Hepatocyte (in vitro differentiated cells): ENCODE measurements at regions not wholly inside any gene's neighbourhood (a gene's known extent, or its start where the extent isn't known, plus 50 kb on each side); places are given as distances from the start of the nearest gene placed in this dataset.

ENCODE experiments used
- DNase-seq: peaks from one replicate; pipeline ENCODE4 v3.0.0-alpha.2; 2016; ENCODE audit warnings: low spot score
- H2AFZ ChIP-seq: fragments of 200-600 bp; sonication (generic); 2 replicates; pipeline ENCODE4 v1.6.0; 2016; ENCODE audit warnings: antibody characterized with exemption, mild to moderate bottlenecking
- H3K27ac ChIP-seq: fragments of 200-600 bp; sonication (generic); 2 replicates; pipeline ENCODE4 v1.5.1; 2016; ENCODE audit warnings: mild to moderate bottlenecking
- H3K27me3 ChIP-seq: fragments of 200-600 bp; sonication (generic); 2 replicates; pipeline ENCODE4 v1.6.1; 2016
- H3K36me3 ChIP-seq: fragments of 200-600 bp; sonication (generic); replicated peaks from 2 replicates; pipeline ENCODE4 v1.5.1; 2016; ENCODE audit warnings: low read depth; ENCODE audit not compliant: insufficient read depth
- H3K4me1 ChIP-seq: fragments of 200-600 bp; sonication (generic); 2 replicates; pipeline ENCODE4 v1.5.1; 2016; ENCODE audit warnings: mild to moderate bottlenecking, moderate library complexity; ENCODE audit not compliant: insufficient read depth
- H3K4me2 ChIP-seq: fragments of 200-600 bp; sonication (generic); 2 replicates; pipeline ENCODE4 v1.6.0; 2016
- H3K4me3 ChIP-seq: fragments of 200-600 bp; sonication (generic); 2 replicates; pipeline ENCODE4 v1.5.1; 2016; ENCODE audit warnings: mild to moderate bottlenecking
- H3K79me2 ChIP-seq: fragments of 200-600 bp; sonication (generic); 2 replicates; pipeline ENCODE4 v1.6.0; 2017; ENCODE audit warnings: mild to moderate bottlenecking
- H3K9me2 ChIP-seq: fragments of 200-600 bp; sonication (generic); replicated peaks from 2 replicates; pipeline ENCODE4 v1.6.0; 2017; ENCODE audit warnings: mild to moderate bottlenecking; ENCODE audit not compliant: insufficient read depth
- H3K9me3 ChIP-seq: fragments of 200-600 bp; sonication (generic); 2 replicates; pipeline ENCODE4 v1.5.1; 2016; ENCODE audit warnings: low read depth, mild to moderate bottlenecking
- H4K20me1 ChIP-seq: fragments of 200-600 bp; sonication (generic); 2 replicates; pipeline ENCODE4 v1.6.0; 2016; ENCODE audit warnings: mild to moderate bottlenecking; ENCODE audit not compliant: insufficient read depth, poor library complexity, severe bottlenecking
- EZH2 ChIP-seq: fragments of 200-600 bp; sonication (generic); IDR thresholded peaks from 2 replicates; pipeline ENCODE4 v1.6.1; 2016; ENCODE audit warnings: antibody characterized with exemption, mild to moderate bottlenecking, borderline replicate concordance
- EZH2phosphoT487 ChIP-seq: fragments of 200-600 bp; sonication (generic); IDR thresholded peaks from one replicate; pipeline ENCODE4 v1.6.1; 2018; ENCODE audit warnings: antibody characterized with exemption, mild to moderate bottlenecking, low read depth, moderate library complexity; ENCODE audit not compliant: unreplicated experiment, severe bottlenecking
- WGBS: methylation state at CpG from one replicate; pipeline ENCODE4 v1.1.6; 2016; ENCODE audit warnings: low lambda C conversion rate; ENCODE audit errors: missing lambda C conversion rate; 5-methylcytosine and 5-hydroxymethylcytosine counted together
- TF ChIP-seq, protein P1 (sequence below): fragments of 200-600 bp; sonication (generic); IDR thresholded peaks from 2 replicates; pipeline ENCODE4 v1.5.1; 2016; ENCODE audit warnings: antibody characterized with exemption, mild to moderate bottlenecking; ENCODE audit not compliant: poor library complexity

DNA sequence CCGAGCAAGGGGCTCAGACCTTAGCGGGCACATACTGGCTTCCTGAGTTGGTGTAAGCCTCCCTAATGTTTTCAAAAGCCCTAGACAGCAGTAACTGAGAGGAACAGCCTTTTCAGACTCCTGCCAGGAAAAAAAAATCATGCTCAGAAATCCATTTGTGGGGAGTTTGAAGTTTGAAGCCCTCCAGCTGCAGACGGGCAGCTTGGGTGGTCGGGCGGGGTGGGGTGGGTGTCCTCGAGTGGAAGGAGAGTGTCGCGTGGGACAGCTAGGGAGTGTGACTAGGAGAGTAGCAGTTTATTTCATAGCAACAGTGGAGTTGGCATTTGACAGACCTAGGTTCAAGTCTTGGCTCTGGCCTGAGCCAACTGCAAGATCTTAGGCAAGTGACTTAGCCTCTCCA lies 90.7 kb upstream of the PITX1 start:
- Histone ChIP-seq H3K27ac (no peak overlapping the region), H3K4me3 (no peak overlapping the region), H2AFZ (no peak overlapping the region), H3K9me2 (no peaks in the 10 kb centered on the region), H3K27me3 (no peaks in the 10 kb centered on the region), H3K79me2 (no peaks in the 10 kb centered on the region), H3K4me2 (no peak overlapping the region), H4K20me1 (no peaks in the 10 kb centered on the region), H3K36me3 (no peaks in the 10 kb centered on the region), H3K4me1 (peaks cover 17% of the 10 kb centered on the region), H3K9me3 (no peaks in the 10 kb centered on the region)
- 67% methylated on average over 8 of the region's 8 CpGs for WGBS
- TF ChIP-seq, protein P1, sequence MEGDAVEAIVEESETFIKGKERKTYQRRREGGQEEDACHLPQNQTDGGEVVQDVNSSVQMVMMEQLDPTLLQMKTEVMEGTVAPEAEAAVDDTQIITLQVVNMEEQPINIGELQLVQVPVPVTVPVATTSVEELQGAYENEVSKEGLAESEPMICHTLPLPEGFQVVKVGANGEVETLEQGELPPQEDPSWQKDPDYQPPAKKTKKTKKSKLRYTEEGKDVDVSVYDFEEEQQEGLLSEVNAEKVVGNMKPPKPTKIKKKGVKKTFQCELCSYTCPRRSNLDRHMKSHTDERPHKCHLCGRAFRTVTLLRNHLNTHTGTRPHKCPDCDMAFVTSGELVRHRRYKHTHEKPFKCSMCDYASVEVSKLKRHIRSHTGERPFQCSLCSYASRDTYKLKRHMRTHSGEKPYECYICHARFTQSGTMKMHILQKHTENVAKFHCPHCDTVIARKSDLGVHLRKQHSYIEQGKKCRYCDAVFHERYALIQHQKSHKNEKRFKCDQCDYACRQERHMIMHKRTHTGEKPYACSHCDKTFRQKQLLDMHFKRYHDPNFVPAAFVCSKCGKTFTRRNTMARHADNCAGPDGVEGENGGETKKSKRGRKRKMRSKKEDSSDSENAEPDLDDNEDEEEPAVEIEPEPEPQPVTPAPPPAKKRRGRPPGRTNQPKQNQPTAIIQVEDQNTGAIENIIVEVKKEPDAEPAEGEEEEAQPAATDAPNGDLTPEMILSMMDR, result no peak
- TF ChIP-seq EZH2phosphoT487 (no peak), EZH2 (no peak)
- DNase-seq, result no peak

DNA sequence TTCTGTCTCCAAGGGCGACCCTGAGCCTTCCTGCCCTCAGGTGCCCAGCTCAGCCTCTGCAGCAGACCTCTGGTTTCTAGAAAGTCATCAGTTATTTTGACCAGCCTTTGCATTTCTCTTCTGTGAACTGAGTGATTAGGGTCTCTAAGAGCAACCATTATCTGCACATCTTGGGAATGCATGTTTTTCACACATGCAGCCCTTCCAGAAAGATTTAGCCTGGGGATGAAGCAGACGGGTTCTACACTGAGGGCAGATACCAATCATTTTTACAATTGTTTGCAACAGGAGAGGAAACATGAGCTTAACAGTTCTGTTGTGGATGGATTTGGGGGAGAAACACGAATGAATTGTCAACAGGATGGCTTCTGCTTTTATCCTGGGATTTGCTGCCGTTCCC lies 90.1 kb upstream of the PITX1 start:
- H3K27ac ChIP-seq, result no peak overlapping the region
- no peaks in the 10 kb centered on the region for H3K79me2 ChIP-seq
- no peaks in the 10 kb centered on the region for H4K20me1 ChIP-seq
- H3K4me3 ChIP-seq, result no peak overlapping the region
- H3K4me1 ChIP-seq, result peaks cover 17% of the 10 kb centered on the region
- no peaks in the 10 kb centered on the region for H3K9me2 ChIP-seq
- WGBS, result 33% methylated on average over 4 of the region's 4 CpGs
- no peaks in the 10 kb centered on the region for H3K36me3 ChIP-seq
- H3K9me3 ChIP-seq, result no peaks in the 10 kb centered on the region
- no peak for DNase-seq
- no peaks in the 10 kb centered on the region for H3K27me3 ChIP-seq
- TF ChIP-seq, protein P1, result no peak
- TF ChIP-seq EZH2 (no peak), EZH2phosphoT487 (no peak)
- no peak overlapping the region for H3K4me2 ChIP-seq
- no peak overlapping the region for H2AFZ ChIP-seq

DNA sequence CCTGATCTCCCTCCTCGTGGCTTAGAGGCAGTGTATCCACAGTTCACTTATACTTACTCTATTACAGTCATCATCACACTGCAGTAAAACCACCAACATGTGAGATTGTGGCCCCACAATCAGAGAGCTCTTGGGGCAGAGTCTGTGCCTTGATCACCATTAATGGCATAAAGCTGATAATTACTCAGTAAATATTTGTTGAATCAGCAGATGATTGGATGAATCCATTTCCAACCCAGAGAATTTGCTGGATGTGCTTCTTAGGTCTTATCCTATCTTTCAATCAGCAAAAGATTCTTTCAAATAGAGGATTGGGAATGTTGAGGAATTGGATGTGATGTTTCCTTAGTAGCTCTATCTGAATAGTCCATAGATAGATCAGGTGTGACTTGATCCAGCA lies 88.8 kb upstream of the PITX1 start:
- Histone ChIP-seq H2AFZ (no peak overlapping the region), H3K27ac (no peak overlapping the region), H3K4me2 (no peak overlapping the region), H3K36me3 (no peaks in the 10 kb centered on the region), H3K9me3 (no peaks in the 10 kb centered on the region), H4K20me1 (no peaks in the 10 kb centered on the region), H3K4me3 (no peak overlapping the region), H3K79me2 (no peaks in the 10 kb centered on the region), H3K9me2 (no peaks in the 10 kb centered on the region), H3K27me3 (no peaks in the 10 kb centered on the region), H3K4me1 (peaks cover 17% of the 10 kb centered on the region)
- DNase-seq, result no peak
- TF ChIP-seq, protein P1, result no peak
- TF ChIP-seq EZH2phosphoT487 (no peak), EZH2 (no peak)
- 76% methylated on average over 1 of the region's 1 CpG for WGBS

DNA sequence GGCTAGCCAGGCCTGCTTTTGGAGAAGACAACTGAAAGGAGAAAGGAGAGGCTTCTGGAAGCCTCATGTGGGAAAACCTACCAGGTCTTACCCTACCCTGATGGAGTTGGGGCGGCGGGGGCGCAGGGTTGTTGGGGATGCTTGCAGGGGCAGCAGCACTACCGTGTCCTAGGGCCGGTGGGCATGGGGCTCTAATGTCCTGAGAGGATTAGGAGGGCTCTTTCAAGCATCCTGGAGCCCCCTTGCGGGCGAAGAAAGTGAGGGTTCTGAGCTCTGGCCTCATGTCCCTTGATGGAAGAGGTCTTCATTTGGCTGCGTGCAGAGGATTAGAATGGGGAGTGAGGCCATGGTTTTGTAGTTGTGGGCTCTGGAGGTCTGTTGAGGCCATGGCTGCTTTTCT lies 86.9 kb upstream of the PITX1 start:
- Histone ChIP-seq H3K27ac (no peak overlapping the region), H3K9me2 (no peaks in the 10 kb centered on the region), H4K20me1 (no peaks in the 10 kb centered on the region), H3K9me3 (no peaks in the 10 kb centered on the region), H3K36me3 (no peaks in the 10 kb centered on the region), H2AFZ (no peak overlapping the region), H3K4me2 (no peak overlapping the region), H3K4me1 (peaks cover 13% of the 10 kb centered on the region), H3K79me2 (no peaks in the 10 kb centered on the region), H3K27me3 (no peaks in the 10 kb centered on the region), H3K4me3 (no peak overlapping the region)
- TF ChIP-seq EZH2phosphoT487 (no peak), EZH2 (no peak)
- TF ChIP-seq, protein P1, result no peak
- WGBS, result 90% methylated on average over 8 of the region's 8 CpGs
- no peak for DNase-seq
